Neural cell (in vitro differentiated cells): ENCODE measurements at regions not wholly inside any gene's neighbourhood (a gene's known extent, or its start where the extent isn't known, plus 50 kb on each side); places are given as distances from the start of the nearest gene placed in this dataset.

Source experiments
- EZH2 ChIP-seq: fragments of 200-600, 300-800 bp; shearing (Covaris generic), sonication (generic); IDR thresholded peaks from 2 replicates; pipeline ENCODE4 v1.6.1; 2014; ENCODE audit warnings: antibody characterized with exemption, low read length, borderline replicate concordance, mild to moderate bottlenecking; ENCODE audit not compliant: insufficient read depth, poor library complexity, severe bottlenecking
- TF ChIP-seq, protein P1 (sequence below): fragments of 450-650 bp; IDR thresholded peaks from 2 replicates; pipeline ENCODE4 v1.5.1; 2014; ENCODE audit warnings: antibody characterized with exemption, mild to moderate bottlenecking, moderate library complexity; ENCODE audit not compliant: poor library complexity, severe bottlenecking

DNA sequence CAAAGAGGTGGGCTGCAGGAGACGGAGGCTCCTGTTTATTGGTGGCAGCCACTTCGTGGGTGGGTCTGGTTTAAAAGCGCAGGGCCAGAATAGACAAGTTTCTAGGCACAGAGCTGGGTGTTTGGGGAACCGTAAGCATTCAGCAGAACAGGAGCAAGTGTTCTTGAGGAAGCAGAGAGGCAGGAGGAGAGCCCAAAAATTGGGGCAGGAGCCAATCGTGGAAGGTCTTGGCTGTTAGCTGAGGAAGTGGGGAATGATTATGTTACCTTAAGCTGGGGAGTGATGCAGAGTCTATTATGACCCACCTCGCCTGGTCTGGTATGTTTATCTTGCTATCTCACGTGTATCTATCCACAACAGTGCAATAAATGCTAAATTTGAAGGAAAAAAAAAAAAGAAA is 64.3 kb upstream of the ATL2 start:
- TF ChIP-seq, protein P1, sequence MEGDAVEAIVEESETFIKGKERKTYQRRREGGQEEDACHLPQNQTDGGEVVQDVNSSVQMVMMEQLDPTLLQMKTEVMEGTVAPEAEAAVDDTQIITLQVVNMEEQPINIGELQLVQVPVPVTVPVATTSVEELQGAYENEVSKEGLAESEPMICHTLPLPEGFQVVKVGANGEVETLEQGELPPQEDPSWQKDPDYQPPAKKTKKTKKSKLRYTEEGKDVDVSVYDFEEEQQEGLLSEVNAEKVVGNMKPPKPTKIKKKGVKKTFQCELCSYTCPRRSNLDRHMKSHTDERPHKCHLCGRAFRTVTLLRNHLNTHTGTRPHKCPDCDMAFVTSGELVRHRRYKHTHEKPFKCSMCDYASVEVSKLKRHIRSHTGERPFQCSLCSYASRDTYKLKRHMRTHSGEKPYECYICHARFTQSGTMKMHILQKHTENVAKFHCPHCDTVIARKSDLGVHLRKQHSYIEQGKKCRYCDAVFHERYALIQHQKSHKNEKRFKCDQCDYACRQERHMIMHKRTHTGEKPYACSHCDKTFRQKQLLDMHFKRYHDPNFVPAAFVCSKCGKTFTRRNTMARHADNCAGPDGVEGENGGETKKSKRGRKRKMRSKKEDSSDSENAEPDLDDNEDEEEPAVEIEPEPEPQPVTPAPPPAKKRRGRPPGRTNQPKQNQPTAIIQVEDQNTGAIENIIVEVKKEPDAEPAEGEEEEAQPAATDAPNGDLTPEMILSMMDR, result no peak
- TF ChIP-seq EZH2, result no peak
